ENCODE measurements at regions not wholly inside any gene's neighbourhood (a gene's known extent, or its start where the extent isn't known, plus 50 kb on each side); places are given as distances from the start of the nearest gene placed in this dataset.
"Not testable (repeated sequence)": the region's sequence is repeated elsewhere in the genome, so short reads cannot be mapped to it uniquely, and the experiment has no call there.

DNA sequence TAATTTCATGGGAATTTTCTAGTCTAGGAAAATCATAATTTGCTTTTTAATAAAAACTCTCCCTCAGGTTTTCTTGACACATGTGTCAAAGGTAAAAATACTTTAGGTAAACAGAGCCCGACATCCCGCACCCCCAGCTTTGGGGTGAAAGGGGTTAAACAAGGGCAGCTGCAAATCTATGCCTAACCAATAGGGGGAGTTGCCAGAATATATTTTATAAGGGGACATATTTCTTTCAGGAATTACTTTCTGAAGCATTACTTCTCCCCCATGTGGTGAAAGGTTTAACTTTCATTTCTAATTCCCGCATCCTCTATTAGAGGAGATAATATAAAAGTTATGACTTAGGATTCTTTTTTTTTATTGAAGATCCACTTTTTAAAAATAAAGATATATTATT, 53.9 kb upstream of the HEPH start:
- H3K36me3 Mint-ChIP-seq (ENCODE audit: low read depth) = peaks cover 4% of the 10 kb centered on the region
- H3K27ac Mint-ChIP-seq = no peak overlapping the region
- no peak overlapping the region for H3K4me3 Mint-ChIP-seq
- no peaks in the 10 kb centered on the region for H3K27me3 Mint-ChIP-seq (ENCODE audit: insufficient read depth)
- H3K4me1 Mint-ChIP-seq (ENCODE audit: low read depth) = peaks cover 8% of the 10 kb centered on the region
- DNase-seq (ENCODE audit: low spot score) = no peak
- intact Hi-C loops (cut with micrococcal nuclease) = loop anchor here (2.0 to 5.0 kb wide), 5 partner anchors 63 to 525 kb away; no protein-coding TSS in a partner anchor
- peaks cover 11% of the 10 kb centered on the region for H3K9me3 Mint-ChIP-seq

DNA sequence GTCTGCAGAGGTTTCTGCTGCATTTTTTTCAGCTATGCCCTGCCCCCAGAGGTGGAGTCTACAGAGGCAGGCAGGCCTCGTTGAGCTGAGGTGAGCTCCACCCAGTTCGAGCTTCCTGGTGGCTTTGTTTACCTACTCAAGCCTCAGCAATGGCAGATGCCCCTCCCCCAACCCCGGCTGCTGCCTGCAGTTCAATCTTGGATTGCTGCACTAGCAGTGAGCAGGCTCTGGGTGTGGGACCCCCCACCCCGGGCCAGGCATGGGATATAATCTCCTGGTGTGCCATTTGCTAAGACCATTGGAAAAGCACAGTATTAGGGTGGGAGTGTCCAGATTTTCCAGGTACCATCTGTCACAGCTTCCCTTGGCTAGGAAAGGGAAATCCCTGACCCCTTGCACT, 56.2 kb upstream of the HEPH start:
- H3K27me3 Mint-ChIP-seq (ENCODE audit: insufficient read depth); H3K4me1 Mint-ChIP-seq (ENCODE audit: low read depth); H3K36me3 Mint-ChIP-seq (ENCODE audit: low read depth); H3K27ac Mint-ChIP-seq; H3K4me3 Mint-ChIP-seq; DNase-seq (ENCODE audit: low spot score); intact Hi-C loops (cut with micrococcal nuclease): not testable (repeated sequence)
- peaks cover 17% of the 10 kb centered on the region for H3K9me3 Mint-ChIP-seq

DNA sequence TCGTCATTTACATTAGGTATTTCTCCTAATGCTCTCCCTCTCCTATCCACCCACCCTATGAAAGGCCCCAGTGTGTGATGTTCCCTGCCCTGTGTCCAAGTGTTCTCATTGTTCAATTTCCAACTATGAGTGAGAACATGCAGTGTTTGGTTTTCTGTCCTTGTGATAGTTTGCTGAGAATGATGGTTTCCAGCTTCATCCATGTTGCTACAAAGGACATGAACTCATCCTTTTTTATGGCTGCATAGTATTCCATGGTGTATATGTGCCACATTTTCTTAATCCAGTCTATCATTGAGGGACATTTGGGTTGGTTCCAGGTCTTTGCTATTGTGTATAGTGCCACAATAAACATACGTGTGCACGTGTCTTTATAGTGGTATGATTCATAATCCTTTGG, 61.6 kb upstream of the HEPH start:
- H3K27me3 Mint-ChIP-seq (ENCODE audit: insufficient read depth); H3K4me1 Mint-ChIP-seq (ENCODE audit: low read depth); H3K4me3 Mint-ChIP-seq; H3K36me3 Mint-ChIP-seq (ENCODE audit: low read depth); H3K27ac Mint-ChIP-seq; intact Hi-C loops (cut with micrococcal nuclease); DNase-seq (ENCODE audit: low spot score): not testable (repeated sequence)
- peaks cover 17% of the 10 kb centered on the region for H3K9me3 Mint-ChIP-seq

DNA sequence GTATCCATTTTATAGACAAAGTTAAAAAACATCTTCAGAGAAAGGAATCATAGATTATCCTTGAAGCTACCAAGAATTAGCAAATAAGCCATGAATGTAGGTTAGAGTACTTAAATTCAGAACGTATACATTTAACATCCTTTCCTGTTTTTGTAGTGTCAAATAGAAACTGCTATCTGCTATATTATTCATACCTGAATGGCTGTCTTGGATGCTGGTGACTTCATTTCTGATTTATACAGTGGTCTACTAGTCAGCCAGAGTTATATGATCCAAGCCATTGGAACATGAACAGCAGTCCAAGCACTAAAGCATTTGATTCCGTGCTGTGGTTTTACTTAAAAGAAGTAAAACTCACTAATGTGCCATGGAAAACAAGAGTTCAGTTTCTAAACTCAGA, 58.3 kb upstream of the VSIG4 start:
- no peaks in the 10 kb centered on the region for H3K27me3 Mint-ChIP-seq (ENCODE audit: insufficient read depth)
- intact Hi-C loops (cut with micrococcal nuclease) = no loop called here
- no peak for DNase-seq (ENCODE audit: low spot score)
- peaks cover 2% of the 10 kb centered on the region for H3K36me3 Mint-ChIP-seq (ENCODE audit: low read depth)
- H3K4me1 Mint-ChIP-seq (ENCODE audit: low read depth) = no peaks in the 10 kb centered on the region
- no peak overlapping the region for H3K27ac Mint-ChIP-seq
- H3K9me3 Mint-ChIP-seq = no peaks in the 10 kb centered on the region
- no peak overlapping the region for H3K4me3 Mint-ChIP-seq

DNA sequence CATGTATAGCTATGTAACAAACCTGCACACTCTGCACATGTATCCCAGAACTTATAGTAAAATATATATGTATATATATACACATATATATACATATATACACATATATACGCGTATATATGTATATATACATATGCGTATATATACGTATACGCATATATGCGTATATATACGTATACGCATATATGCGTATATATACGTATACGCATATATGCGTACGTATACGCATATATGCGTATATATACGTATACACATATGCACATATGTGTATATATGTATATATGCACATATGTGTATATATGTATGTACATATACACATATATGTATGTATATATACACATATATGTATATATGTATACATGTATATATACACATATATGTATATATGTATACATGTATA, 57.1 kb upstream of the VSIG4 start:
- intact Hi-C loops (cut with micrococcal nuclease); H3K36me3 Mint-ChIP-seq (ENCODE audit: low read depth); H3K9me3 Mint-ChIP-seq; DNase-seq (ENCODE audit: low spot score); H3K27ac Mint-ChIP-seq; H3K4me1 Mint-ChIP-seq (ENCODE audit: low read depth); H3K4me3 Mint-ChIP-seq; H3K27me3 Mint-ChIP-seq (ENCODE audit: insufficient read depth): not testable (repeated sequence)

DNA sequence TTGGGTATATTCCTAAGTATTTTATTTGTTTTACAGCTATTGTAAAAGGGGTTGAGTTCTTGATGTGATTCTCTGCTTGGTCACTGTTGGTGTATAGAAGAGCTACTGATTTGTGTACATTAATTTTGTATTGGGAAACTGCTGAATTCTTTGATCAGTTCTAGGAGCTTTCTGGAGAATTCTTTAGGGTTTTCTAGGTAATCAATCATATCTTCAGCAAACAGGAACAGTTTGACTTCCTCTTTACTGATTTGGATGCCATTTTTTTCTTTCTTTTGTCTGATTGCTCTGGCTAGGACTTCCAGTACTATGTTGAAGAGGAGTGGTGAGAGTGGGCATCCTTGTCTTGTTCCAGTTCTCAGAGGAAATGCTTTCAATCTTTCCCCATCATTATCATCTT, 50.1 kb upstream of the VSIG4 start:
- H3K4me1 Mint-ChIP-seq (ENCODE audit: low read depth) = peaks cover 10% of the 10 kb centered on the region
- DNase-seq (ENCODE audit: low spot score); H3K27me3 Mint-ChIP-seq (ENCODE audit: insufficient read depth); H3K36me3 Mint-ChIP-seq (ENCODE audit: low read depth); H3K4me3 Mint-ChIP-seq; intact Hi-C loops (cut with micrococcal nuclease); H3K9me3 Mint-ChIP-seq; H3K27ac Mint-ChIP-seq: not testable (repeated sequence)

Data from activated T-helper 1 cell treated with anti-CD3 and anti-CD28 coated beads, Interleukin-12 subunit alpha, Interleukin-12 subunit beta, Interleukin-2, Interleukin-4 antibody, amounts not matched to agents 30 ng/mL and 10 ng/mL and 1 ng/mL, durations not matched to agents 14 hours and 24 hours and 36 hours (primary cell).